ENCODE measurements at regions not wholly inside any gene's neighbourhood (a gene's known extent, or its start where the extent isn't known, plus 50 kb on each side); places are given as distances from the start of the nearest gene placed in this dataset.

- WGBS (ENCODE audit: low lambda C conversion rate, missing lambda C conversion rate): 91% methylated on average over 1 of the region's 1 CpG
- no peaks in the 10 kb centered on the region for H3K36me3 ChIP-seq (replicated peaks; ENCODE audit: insufficient read depth, low read depth)
- no peaks in the 10 kb centered on the region for H3K27me3 ChIP-seq
- H3K4me2 ChIP-seq: no peak overlapping the region
- no peak overlapping the region for H2AFZ ChIP-seq
- H3K4me1 ChIP-seq (ENCODE audit: insufficient read depth): peaks cover 21% of the 10 kb centered on the region
- no peak overlapping the region for H3K4me3 ChIP-seq
- no peak for TF ChIP-seq CTCF (IDR thresholded peaks at IDR 0.05; ENCODE audit: poor library complexity)
- TF ChIP-seq EZH2phosphoT487 (IDR thresholded peaks at IDR 0.05; ENCODE audit: low read depth, severe bottlenecking, unreplicated experiment): no peak
- no peak for TF ChIP-seq EZH2 (IDR thresholded peaks at IDR 0.05; ENCODE audit: borderline replicate concordance)
- H3K27ac ChIP-seq: no peak overlapping the region
- H3K9me3 ChIP-seq (ENCODE audit: low read depth): no peaks in the 10 kb centered on the region
- H3K79me2 ChIP-seq: no peaks in the 10 kb centered on the region
- no peaks in the 10 kb centered on the region for H3K9me2 ChIP-seq (replicated peaks; ENCODE audit: insufficient read depth)
- no peak for DNase-seq (ENCODE audit: low spot score)
- H4K20me1 ChIP-seq (ENCODE audit: insufficient read depth, poor library complexity, severe bottlenecking): no peaks in the 10 kb centered on the region
Measured at GRCh38 chr10:121115154-121115553, 264.0 kb downstream of the WDR11 start.

GRCh38 chr10:121121462-121121861, 270.3 kb downstream of the WDR11 start:
- Histone ChIP-seq H2AFZ (no peak overlapping the region), H3K9me2 (replicated peaks; ENCODE audit: insufficient read depth) (no peaks in the 10 kb centered on the region), H3K9me3 (ENCODE audit: low read depth) (no peaks in the 10 kb centered on the region), H3K79me2 (no peaks in the 10 kb centered on the region), H3K4me2 (no peak overlapping the region), H3K36me3 (replicated peaks; ENCODE audit: insufficient read depth, low read depth) (no peaks in the 10 kb centered on the region), H3K4me1 (ENCODE audit: insufficient read depth) (peaks cover 7% of the 10 kb centered on the region), H3K4me3 (no peak overlapping the region), H3K27me3 (no peaks in the 10 kb centered on the region), H4K20me1 (ENCODE audit: insufficient read depth, poor library complexity, severe bottlenecking) (no peaks in the 10 kb centered on the region), H3K27ac (peak overlapping the region; percentile 67)
- no peak for DNase-seq (ENCODE audit: low spot score)
- 80% methylated on average over 7 of the region's 7 CpGs for WGBS (ENCODE audit: low lambda C conversion rate, missing lambda C conversion rate)
- no peak for TF ChIP-seq CTCF (IDR thresholded peaks at IDR 0.05; ENCODE audit: poor library complexity)
- TF ChIP-seq EZH2phosphoT487 (IDR thresholded peaks at IDR 0.05; ENCODE audit: low read depth, severe bottlenecking, unreplicated experiment): no peak
- TF ChIP-seq EZH2 (IDR thresholded peaks at IDR 0.05; ENCODE audit: borderline replicate concordance): no peak

- H3K36me3 ChIP-seq (replicated peaks; ENCODE audit: insufficient read depth, low read depth): no peaks in the 10 kb centered on the region
- no peak for DNase-seq (ENCODE audit: low spot score)
- TF ChIP-seq EZH2 (IDR thresholded peaks at IDR 0.05; ENCODE audit: borderline replicate concordance): no peak
- no peak for TF ChIP-seq CTCF (IDR thresholded peaks at IDR 0.05; ENCODE audit: poor library complexity)
- TF ChIP-seq EZH2phosphoT487 (IDR thresholded peaks at IDR 0.05; ENCODE audit: low read depth, severe bottlenecking, unreplicated experiment): no peak
- no peaks in the 10 kb centered on the region for H3K9me3 ChIP-seq (ENCODE audit: low read depth)
- H2AFZ ChIP-seq: no peak overlapping the region
- WGBS (ENCODE audit: low lambda C conversion rate, missing lambda C conversion rate): 62% methylated on average over 15 of the region's 15 CpGs
- peaks cover 5% of the 10 kb centered on the region for H3K4me1 ChIP-seq (ENCODE audit: insufficient read depth)
- peak overlapping the region; percentile 47 for H3K27ac ChIP-seq
- no peaks in the 10 kb centered on the region for H3K79me2 ChIP-seq
- H4K20me1 ChIP-seq (ENCODE audit: insufficient read depth, poor library complexity, severe bottlenecking): no peaks in the 10 kb centered on the region
- H3K27me3 ChIP-seq: no peaks in the 10 kb centered on the region
- no peak overlapping the region for H3K4me3 ChIP-seq
- peak overlapping the region; percentile 50 for H3K4me2 ChIP-seq
- no peaks in the 10 kb centered on the region for H3K9me2 ChIP-seq (replicated peaks; ENCODE audit: insufficient read depth)
Measured at GRCh38 chr10:121127151-121127906, 276.2 kb downstream of the WDR11 start.
